Spleen (tissue), 7 donors: ENCODE measurements at regions not wholly inside any gene's neighbourhood (a gene's known extent, or its start where the extent isn't known, plus 50 kb on each side); places are given as distances from the start of the nearest gene placed in this dataset.

Experiments
- POLR2AphosphoS5 ChIP-seq, 3 donors: sonication (generic); formaldehyde crosslinking; IDR thresholded peaks; one replicate each; pipeline ENCODE4 v1.5.1; 2017; ENCODE audit warnings: antibody characterized with exemption in 3 of 3
- TF ChIP-seq, protein P1 (sequence below), 11 experiments: fragments of 200-600 bp in 7 of 11; fragments of 450-650 bp in 4 of 11; sonication (generic) in 4 of 11; IDR thresholded peaks in 8 of 11; conservative IDR thresholded peaks in 3 of 11; 1 replicate in 7 of 11; 2 replicates in 4 of 11; pipeline versions ENCODE4 v1.4.0 to v1.8.0; 2016 to 2021; ENCODE audit warnings: antibody characterized with exemption in 11 of 11, inconsistent platforms in 4 of 11, mild to moderate bottlenecking in 1 of 11
- donor health status: DM: no; HTN: no; CAD: no; lungs with moderate emphysema.
- donor health status: DM: no; HTN: no; CAD: no.
- donor health status: DM: no; HTN: no; CAD: no.

DNA sequence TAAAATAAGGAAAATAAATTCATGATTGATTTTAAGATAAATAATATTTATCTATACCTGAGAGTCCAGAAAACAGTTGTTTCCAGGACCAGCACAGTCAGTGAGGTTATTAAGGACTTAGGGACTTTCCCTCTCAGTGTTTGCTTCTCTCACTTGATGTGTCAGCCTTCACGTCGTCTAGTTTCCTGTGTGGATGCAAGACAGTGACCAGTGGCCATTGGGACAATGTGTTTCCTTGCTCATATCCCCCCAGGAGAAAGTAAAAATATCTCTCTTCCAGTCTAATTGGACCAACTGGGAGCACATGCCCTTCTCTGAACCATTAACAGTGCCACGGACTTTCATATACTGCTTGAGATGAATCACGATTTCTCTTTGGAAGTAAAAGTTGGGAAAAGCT is 157.8 kb upstream of the CTNNB1 start:
- TF ChIP-seq, protein P1, sequence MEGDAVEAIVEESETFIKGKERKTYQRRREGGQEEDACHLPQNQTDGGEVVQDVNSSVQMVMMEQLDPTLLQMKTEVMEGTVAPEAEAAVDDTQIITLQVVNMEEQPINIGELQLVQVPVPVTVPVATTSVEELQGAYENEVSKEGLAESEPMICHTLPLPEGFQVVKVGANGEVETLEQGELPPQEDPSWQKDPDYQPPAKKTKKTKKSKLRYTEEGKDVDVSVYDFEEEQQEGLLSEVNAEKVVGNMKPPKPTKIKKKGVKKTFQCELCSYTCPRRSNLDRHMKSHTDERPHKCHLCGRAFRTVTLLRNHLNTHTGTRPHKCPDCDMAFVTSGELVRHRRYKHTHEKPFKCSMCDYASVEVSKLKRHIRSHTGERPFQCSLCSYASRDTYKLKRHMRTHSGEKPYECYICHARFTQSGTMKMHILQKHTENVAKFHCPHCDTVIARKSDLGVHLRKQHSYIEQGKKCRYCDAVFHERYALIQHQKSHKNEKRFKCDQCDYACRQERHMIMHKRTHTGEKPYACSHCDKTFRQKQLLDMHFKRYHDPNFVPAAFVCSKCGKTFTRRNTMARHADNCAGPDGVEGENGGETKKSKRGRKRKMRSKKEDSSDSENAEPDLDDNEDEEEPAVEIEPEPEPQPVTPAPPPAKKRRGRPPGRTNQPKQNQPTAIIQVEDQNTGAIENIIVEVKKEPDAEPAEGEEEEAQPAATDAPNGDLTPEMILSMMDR (IDR thresholded peaks at IDR 0.05 in 8 of 11, conservative IDR thresholded peaks at IDR 0.05 in 3 of 11): no peak
- TF ChIP-seq POLR2AphosphoS5 (IDR thresholded peaks at IDR 0.05): no peak
